Peyer's patch (tissue), 4 donors: ENCODE measurements at regions not wholly inside any gene's neighbourhood (a gene's known extent, or its start where the extent isn't known, plus 50 kb on each side); places are given as distances from the start of the nearest gene placed in this dataset.

Experiments
- CTCF ChIP-seq, 6 experiments: fragments of 450-650 bp in 4 of 6; fragments of 200-600 bp in 2 of 6; sonication (generic) in 1 of 6; IDR thresholded peaks; one replicate each; pipeline ENCODE4 v1.5.1; 2017 to 2019; ENCODE audit warnings: antibody characterized with exemption in 6 of 6, mild to moderate bottlenecking in 3 of 6, moderate library complexity in 1 of 6
- POLR2A ChIP-seq, 2 donors: fragments of 450-650 bp; IDR thresholded peaks; one replicate each; pipeline ENCODE4 v1.5.1; 2017; ENCODE audit warnings: antibody characterized with exemption in 2 of 2, mild to moderate bottlenecking in 2 of 2, moderate library complexity in 2 of 2

GRCh38 chr9:87212605-87213021, 265.3 kb upstream of the GAS1 start:
- TF ChIP-seq CTCF (IDR thresholded peaks at IDR 0.05) (no peak), POLR2A (IDR thresholded peaks at IDR 0.05) (no peak)
